ENCODE measurements at regions not wholly inside any gene's neighbourhood (a gene's known extent, or its start where the extent isn't known, plus 50 kb on each side); places are given as distances from the start of the nearest gene placed in this dataset.

- DNase-seq (ENCODE audit: low spot score) = no peak
- intact Hi-C loops (cut with DNase I) = no loop called here
- no peak for ATAC-seq
Observed at GRCh38 chr14:98233656-98234055, 1038.3 kb downstream of the BCL11B start.

- ATAC-seq (no peak), DNase-seq (ENCODE audit: low spot score) (no peak)
- intact Hi-C loops (cut with DNase I) = no loop called here
Observed at GRCh38 chr14:98234208-98234607, 1037.8 kb downstream of the BCL11B start.

- intact Hi-C loops (cut with DNase I) = no loop called here
- ATAC-seq (no peak), DNase-seq (ENCODE audit: low spot score) (no peak)
Observed at GRCh38 chr14:98236314-98236713, 1035.7 kb downstream of the BCL11B start.

- intact Hi-C loops (cut with DNase I) = no loop called here
- DNase-seq (ENCODE audit: low spot score) (no peak), ATAC-seq (no peak)
Observed at GRCh38 chr14:98237939-98238338, 1034.1 kb downstream of the BCL11B start.

GRCh38 chr14:98240376-98240775 is 1031.6 kb downstream of the BCL11B start:
- ATAC-seq = no peak
- no peak for DNase-seq (ENCODE audit: low spot score)
- intact Hi-C loops (cut with DNase I) = no loop called here

- ATAC-seq (no peak), DNase-seq (ENCODE audit: low spot score) (no peak)
- intact Hi-C loops (cut with DNase I) = no loop called here
Observed at GRCh38 chr14:98242903-98243302, 1029.1 kb downstream of the BCL11B start.

- DNase-seq (ENCODE audit: low spot score) = no peak
- no peak for ATAC-seq
- intact Hi-C loops (cut with DNase I) = no loop called here
Observed at GRCh38 chr14:98243332-98243731, 1028.7 kb downstream of the BCL11B start.

- no peak for DNase-seq (ENCODE audit: low spot score)
- ATAC-seq = no peak
- intact Hi-C loops (cut with DNase I) = no loop called here
Observed at GRCh38 chr14:98244162-98244948, 1027.6 kb downstream of the BCL11B start.

- no peak for ATAC-seq
- DNase-seq (ENCODE audit: low spot score) = no peak
- intact Hi-C loops (cut with DNase I) = no loop called here
Observed at GRCh38 chr14:98244966-98245569, 1026.9 kb downstream of the BCL11B start.

GRCh38 chr14:98249057-98249456 is 1022.9 kb downstream of the BCL11B start:
- no peak for DNase-seq (ENCODE audit: low spot score)
- ATAC-seq = no peak
- intact Hi-C loops (cut with DNase I) = no loop called here

- intact Hi-C loops (cut with DNase I) = no loop called here
- ATAC-seq (no peak), DNase-seq (ENCODE audit: low spot score) (no peak)
Observed at GRCh38 chr14:98249476-98249875, 1022.5 kb downstream of the BCL11B start.

GRCh38 chr14:98252820-98253219 is 1019.2 kb downstream of the BCL11B start:
- intact Hi-C loops (cut with DNase I) = no loop called here
- DNase-seq (ENCODE audit: low spot score) = no peak
- no peak for ATAC-seq

GRCh38 chr14:98259881-98260280 is 1012.1 kb downstream of the BCL11B start:
- intact Hi-C loops (cut with DNase I) = no loop called here
- ATAC-seq (no peak), DNase-seq (ENCODE audit: low spot score) (no peak)

- intact Hi-C loops (cut with DNase I) = no loop called here
- no peak for ATAC-seq
Observed at GRCh38 chr14:98262566-98262965, 1009.4 kb downstream of the BCL11B start.

GRCh38 chr14:98269533-98269932 is 1002.5 kb downstream of the BCL11B start:
- ATAC-seq (no peak), DNase-seq (ENCODE audit: low spot score) (no peak)
- intact Hi-C loops (cut with DNase I) = no loop called here

More at GRCh38 chr14:98262566-98262965, 1009.4 kb downstream of the BCL11B start:
- DNase-seq (ENCODE audit: low spot score) = no peak

GRCh38 chr14:98270201-98270600 is 1001.8 kb downstream of the BCL11B start:
- intact Hi-C loops (cut with DNase I) = no loop called here
- ATAC-seq = no peak
- no peak for DNase-seq (ENCODE audit: low spot score)

- intact Hi-C loops (cut with DNase I) = no loop called here
- DNase-seq (ENCODE audit: low spot score) = no peak
- no peak for ATAC-seq
Observed at GRCh38 chr14:98274596-98274995, 997.4 kb downstream of the BCL11B start.

GRCh38 chr14:98278800-98279199 is 993.2 kb downstream of the BCL11B start:
- ATAC-seq = no peak
- no peak for DNase-seq (ENCODE audit: low spot score)
- intact Hi-C loops (cut with DNase I) = no loop called here

- ATAC-seq = no peak
- no peak for DNase-seq (ENCODE audit: low spot score)
- intact Hi-C loops (cut with DNase I) = no loop called here
Observed at GRCh38 chr14:98280436-98280835, 991.6 kb downstream of the BCL11B start.

- ATAC-seq (no peak), DNase-seq (ENCODE audit: low spot score) (no peak)
- intact Hi-C loops (cut with DNase I) = no loop called here
Observed at GRCh38 chr14:98288825-98289224, 983.2 kb downstream of the BCL11B start.

- intact Hi-C loops (cut with DNase I) = no loop called here
- no peak for DNase-seq (ENCODE audit: low spot score)
- no peak for ATAC-seq
Observed at GRCh38 chr14:98290596-98290995, 981.4 kb downstream of the BCL11B start.
